ELR (cell line): ENCODE measurements at regions not wholly inside any gene's neighbourhood (a gene's known extent, or its start where the extent isn't known, plus 50 kb on each side); places are given as distances from the start of the nearest gene placed in this dataset.

Experiments
- DNase-seq: peaks from one replicate; pipeline ENCODE4 v3.0.0-alpha.2; 2015; ENCODE audit warnings: low read depth

DNA sequence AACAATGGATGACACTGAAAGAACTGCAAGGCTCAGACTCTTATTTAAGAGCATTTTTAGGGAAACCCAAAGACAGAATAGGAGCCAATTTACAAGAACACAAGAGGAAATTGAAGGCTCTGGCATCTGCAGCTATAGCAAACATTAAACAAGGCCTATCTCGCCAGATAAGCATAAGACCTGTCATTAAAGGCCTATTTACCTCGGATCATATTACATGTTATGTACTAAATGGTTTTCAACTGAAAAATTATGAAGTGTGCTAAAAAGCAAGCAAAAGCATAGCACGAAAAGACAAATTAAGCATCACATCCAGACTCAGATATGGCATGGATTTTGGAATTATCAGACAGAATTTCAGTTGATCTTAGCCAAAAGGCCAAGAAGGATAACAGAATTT, 617.1 kb downstream of the SQOR start:
- no peak for DNase-seq

DNA sequence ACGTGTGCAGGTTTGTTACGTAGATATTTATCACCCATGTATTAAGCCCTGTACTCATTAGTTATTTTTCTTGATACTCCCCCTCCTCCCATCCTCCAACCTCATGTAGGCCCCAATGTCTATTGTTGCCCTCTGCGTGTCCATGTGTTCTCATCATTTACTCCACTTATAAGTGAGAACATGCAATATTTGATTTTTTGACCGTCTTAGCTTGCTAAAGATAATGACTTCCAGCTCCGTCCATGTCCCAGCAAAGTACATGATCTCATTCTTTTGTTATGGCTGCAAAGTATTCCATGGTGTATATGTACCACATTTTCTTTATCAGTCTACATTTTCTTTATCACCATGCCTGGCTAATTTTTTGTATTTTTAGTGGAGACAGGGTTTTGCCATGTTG, 623.2 kb downstream of the SQOR start:
- DNase-seq = no peak

DNA sequence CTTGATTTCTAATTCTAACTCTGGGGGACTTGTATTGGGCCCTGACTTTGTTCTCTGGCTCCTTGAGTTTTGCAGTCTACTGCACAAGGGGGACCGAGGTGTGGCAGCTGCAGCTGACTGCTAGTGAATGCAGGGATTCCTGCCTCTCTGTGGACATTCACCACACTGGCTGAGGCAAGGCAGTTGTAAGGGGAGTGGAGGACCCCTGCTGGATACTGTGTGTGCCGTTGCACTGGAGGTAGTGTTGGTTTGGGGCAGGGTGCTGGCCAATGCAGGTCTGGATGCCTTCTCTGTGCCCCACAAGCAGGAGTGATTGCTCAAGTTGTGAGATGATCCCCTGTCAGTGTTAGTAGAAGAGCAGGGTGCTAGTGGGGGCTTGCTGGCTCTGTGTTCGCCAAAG, 626.1 kb downstream of the SQOR start:
- DNase-seq = no peak

DNA sequence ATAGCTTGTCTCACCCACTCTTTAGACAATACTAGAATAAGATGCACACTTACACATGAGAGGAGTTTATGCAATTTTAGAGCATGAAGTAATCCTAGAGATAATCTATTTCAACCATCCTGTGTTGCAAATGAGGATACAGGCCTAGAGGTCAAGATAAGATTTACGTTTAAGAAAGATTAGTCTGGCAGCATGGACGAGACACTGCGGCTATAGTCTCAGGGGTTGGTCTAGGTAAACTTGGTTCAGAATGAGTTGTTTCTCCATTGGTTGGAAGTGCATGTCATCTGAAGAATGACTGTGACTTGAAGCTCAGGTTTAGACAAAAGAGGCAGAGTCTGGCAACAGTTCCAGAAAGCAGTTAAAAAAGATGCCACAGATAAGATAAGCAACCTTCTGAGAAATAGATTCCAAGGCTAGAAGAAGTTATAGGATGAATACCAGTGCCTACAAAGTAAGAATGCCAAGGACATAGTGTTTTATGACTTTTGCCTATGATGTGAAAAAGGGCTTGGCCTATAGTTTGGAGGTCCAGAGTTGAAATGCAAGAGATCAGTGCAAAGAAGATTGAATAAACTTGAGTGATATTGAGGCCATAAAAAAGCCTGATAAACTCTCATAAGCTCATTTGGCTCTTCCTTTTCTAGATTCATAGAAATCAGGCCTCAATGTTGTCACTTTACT, 631.0 kb downstream of the SQOR start:
- DNase-seq = no peak

GRCh38 chr15:46266661-46267060, 631.8 kb downstream of the SQOR start:
- no peak for DNase-seq

- no peak for DNase-seq
Measured at GRCh38 chr15:46270481-46271147, 635.8 kb downstream of the SQOR start.

DNA sequence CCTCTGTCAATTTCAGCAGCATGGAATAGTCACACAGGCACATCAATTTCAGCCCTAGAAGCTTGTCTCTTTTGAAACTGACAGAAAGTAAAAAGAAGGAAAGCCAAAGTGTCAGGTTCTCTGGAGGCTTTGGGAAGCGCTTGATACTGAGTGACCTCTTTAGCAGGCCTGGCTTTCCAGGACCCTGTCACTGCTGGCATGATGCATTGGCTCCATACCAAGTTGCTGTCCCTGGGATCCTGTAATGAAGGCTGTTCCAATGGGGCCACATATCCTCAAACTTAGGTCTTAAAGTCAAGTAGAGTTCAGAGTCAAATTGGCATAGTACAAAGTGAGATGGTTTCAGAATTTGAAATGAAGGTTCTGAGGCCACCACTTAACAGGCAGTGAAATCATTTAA, 640.9 kb downstream of the SQOR start:
- DNase-seq = no peak

DNA sequence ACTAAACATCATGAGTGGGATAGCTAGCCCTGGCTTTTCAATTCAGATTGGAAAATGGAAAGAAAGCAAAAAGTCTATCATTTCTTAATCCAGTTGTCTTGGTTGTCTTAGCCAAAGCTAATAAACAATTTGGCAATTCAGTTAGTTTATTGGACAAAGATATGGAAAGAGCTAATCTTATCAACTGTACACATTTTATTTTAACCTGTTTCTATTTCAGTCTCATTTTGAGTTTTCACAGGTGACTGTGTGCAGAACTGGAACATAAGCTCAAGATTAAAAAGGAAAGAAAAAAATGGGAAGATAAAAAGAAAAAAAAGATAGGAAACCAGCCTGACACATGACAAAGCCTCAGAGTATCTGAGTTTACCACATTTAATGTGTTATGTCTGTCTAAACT, 642.6 kb downstream of the SQOR start:
- no peak for DNase-seq

DNA sequence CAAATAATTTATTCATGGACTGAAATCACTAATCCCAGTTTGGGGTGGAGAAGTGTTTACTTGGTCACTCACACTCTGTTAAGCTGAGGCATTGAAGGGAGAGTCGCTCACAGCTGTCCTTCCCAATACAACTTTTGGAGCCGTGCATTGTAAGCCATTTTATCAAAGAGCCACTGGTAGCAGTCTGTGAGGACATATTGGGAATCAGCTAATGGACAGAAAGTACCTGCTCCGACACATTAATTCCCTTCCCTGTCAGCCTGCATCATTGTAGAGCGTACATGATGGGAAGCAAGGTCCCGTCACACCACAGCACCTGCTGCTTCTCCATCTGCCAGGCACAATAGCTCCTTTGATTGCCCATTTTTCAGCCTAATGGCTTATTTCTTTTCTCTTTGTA, 643.2 kb downstream of the SQOR start:
- no peak for DNase-seq

DNA sequence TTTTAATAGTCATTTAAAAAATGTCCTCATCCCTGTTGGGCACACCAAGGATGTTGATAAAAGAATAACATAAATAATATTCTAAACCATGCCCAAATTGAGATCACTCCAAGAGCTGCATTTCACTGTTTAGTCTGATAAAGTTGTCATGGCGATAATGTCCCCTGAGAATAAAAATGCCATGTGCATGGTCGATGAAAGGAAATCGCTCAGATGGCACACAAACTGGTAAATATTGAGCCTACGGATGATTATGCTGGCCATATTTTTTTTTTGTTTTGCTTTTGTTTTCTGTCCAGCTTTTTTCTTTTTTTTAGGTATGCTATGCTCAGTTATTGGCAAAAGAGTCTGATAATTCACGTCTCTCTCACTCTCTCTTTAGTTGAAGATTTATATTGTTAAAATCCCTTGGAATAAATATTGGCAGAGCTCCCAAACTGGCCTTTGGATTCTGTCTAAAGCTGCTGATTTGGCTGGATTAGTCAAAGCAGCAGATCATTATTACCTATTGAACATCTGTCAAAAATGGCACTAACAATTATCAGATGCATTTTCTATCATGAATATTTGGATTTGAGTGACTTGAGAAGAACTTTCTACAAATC, 643.8 kb downstream of the SQOR start:
- no peak for DNase-seq

GRCh38 chr15:46280762-46281542, 646.1 kb downstream of the SQOR start:
- DNase-seq = peak; percentile 1

GRCh38 chr15:46293550-46293949, 658.7 kb downstream of the SQOR start:
- no peak for DNase-seq

GRCh38 chr15:46296002-46296401, 661.2 kb downstream of the SQOR start:
- DNase-seq = no peak

- DNase-seq = no peak
Measured at GRCh38 chr15:46296797-46297196, 662.0 kb downstream of the SQOR start.

DNA sequence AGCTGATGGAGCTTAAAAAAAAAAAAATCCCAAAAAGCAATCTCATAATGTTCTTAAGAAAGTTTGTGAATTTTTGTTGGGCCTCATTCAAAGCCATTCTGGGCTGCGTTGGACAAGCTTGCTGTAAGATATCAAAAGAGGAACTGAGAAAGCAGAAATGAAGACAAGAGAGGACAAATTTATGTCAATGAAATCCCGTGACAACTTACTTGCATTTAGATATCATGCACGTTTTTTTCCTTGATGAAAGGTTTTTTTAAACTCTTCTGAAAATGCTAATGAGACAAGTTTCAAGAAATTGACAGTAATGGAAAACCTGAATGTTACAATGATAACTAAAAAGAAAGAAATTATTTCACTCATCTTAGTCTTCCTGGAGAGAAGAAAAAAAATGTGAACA, 662.9 kb downstream of the SQOR start:
- DNase-seq = no peak

DNA sequence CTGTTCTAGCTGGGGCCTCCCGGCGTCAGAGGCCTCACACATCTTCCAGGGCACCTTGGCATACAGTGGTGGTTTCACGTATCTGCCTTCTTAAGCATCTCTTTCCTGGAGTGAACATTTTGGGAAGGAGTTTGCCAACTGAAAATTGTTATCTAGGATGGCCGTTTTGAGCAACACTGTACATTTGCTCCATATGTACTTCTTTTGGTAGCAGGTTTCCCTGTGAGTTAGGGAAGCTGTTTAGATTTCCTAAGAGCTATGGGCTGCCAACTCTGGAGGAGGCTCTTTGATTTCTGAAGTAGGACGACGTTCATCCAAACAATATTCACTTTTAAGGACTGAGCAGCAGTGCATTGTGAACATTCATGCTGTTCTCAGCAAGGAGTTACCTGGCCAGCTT, 665.9 kb downstream of the SQOR start:
- no peak for DNase-seq

DNA sequence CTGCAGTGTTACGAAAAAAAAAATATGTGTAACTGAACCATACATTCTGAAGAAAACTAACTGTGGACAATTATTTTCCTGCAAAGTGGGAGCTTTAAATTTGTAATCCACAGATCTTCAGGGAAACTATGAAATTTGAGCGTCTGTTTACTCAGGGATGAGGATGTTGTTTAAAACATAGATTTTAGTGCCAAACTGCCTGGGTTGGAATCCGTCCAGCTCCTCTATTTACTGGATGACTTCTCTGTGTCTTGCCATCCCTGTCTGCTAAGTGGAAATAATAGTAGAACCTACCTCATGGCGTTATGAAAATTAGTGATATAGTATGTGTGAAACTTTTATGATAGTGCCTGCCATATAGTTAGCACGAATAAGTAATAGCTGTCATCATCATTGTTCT, 666.5 kb downstream of the SQOR start:
- no peak for DNase-seq

- DNase-seq = no peak
Measured at GRCh38 chr15:46301826-46302225, 667.0 kb downstream of the SQOR start.

GRCh38 chr15:46304321-46304720, 669.5 kb downstream of the SQOR start:
- peak; percentile 21 for DNase-seq

DNA sequence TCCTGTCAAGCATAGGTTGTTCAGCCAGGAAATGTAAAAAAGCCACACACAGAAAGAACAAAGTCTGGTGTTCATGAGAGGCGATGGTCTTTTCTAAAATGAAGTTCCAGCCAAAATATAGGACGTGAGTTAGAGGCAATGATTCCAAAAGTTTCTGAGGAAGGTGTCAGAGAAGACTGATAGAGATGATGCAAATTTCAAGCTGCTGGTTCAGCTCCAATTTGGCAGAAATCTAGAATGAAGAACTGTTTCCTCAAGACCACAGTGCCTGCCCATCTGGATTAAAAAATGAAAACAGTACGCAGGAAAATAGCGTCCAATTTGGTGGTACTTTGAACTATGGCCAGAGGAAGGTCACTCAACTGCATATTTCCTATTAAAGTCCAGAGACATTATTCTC, 672.9 kb downstream of the SQOR start:
- DNase-seq = no peak

GRCh38 chr15:46309914-46310313, 675.1 kb downstream of the SQOR start:
- no peak for DNase-seq

GRCh38 chr15:46312133-46312740, 677.4 kb downstream of the SQOR start:
- peak; percentile 50 for DNase-seq
